Ishikawa (cell line): ENCODE measurements at regions not wholly inside any gene's neighbourhood (a gene's known extent, or its start where the extent isn't known, plus 50 kb on each side); places are given as distances from the start of the nearest gene placed in this dataset.

Experiments
- CEBPB ChIP-seq: IDR thresholded peaks from 2 replicates; pipeline ENCODE4 v1.6.1; 2012
- CREB1 ChIP-seq: IDR thresholded peaks from 2 replicates; pipeline ENCODE4 v1.6.1; 2012; ENCODE audit warnings: low read depth
- EGR1 ChIP-seq: IDR thresholded peaks from 2 replicates; pipeline ENCODE4 v1.6.1; 2012
- EP300 ChIP-seq: IDR thresholded peaks from 2 replicates; pipeline ENCODE4 v1.6.1; 2012; ENCODE audit warnings: borderline replicate concordance
- FOXM1 ChIP-seq: IDR thresholded peaks from 2 replicates; pipeline ENCODE4 v1.6.1; 2012; ENCODE audit warnings: low read depth, borderline replicate concordance
- NFIC ChIP-seq: IDR thresholded peaks from 2 replicates; pipeline ENCODE4 v1.6.1; 2012
- RAD21 ChIP-seq: IDR thresholded peaks from 2 replicates; pipeline ENCODE4 v1.6.1; 2012; ENCODE audit warnings: low read depth
- REST ChIP-seq: IDR thresholded peaks from 2 replicates; pipeline ENCODE4 v1.6.1; 2012; ENCODE audit warnings: low read depth, mild to moderate bottlenecking
- TAF1 ChIP-seq: IDR thresholded peaks from 2 replicates; pipeline ENCODE4 v1.6.1; 2012; ENCODE audit warnings: low read depth, mild to moderate bottlenecking
- TCF12 ChIP-seq: IDR thresholded peaks from 2 replicates; pipeline ENCODE4 v1.6.1; 2012; ENCODE audit warnings: low read depth
- TEAD4 ChIP-seq: IDR thresholded peaks from 2 replicates; pipeline ENCODE4 v1.6.1; 2012
- YY1 ChIP-seq: IDR thresholded peaks from 2 replicates; pipeline ENCODE4 v1.6.1; 2012; ENCODE audit warnings: low read depth
- ZBTB7A ChIP-seq: IDR thresholded peaks from 2 replicates; pipeline ENCODE4 v1.6.1; 2012; ENCODE audit warnings: low read depth
- TF ChIP-seq, protein P1 (sequence below): IDR thresholded peaks from 2 replicates; pipeline ENCODE4 v1.6.1; 2012
- TF ChIP-seq, protein P2 (sequence below): IDR thresholded peaks from 2 replicates; pipeline ENCODE4 v1.6.1; 2012

DNA sequence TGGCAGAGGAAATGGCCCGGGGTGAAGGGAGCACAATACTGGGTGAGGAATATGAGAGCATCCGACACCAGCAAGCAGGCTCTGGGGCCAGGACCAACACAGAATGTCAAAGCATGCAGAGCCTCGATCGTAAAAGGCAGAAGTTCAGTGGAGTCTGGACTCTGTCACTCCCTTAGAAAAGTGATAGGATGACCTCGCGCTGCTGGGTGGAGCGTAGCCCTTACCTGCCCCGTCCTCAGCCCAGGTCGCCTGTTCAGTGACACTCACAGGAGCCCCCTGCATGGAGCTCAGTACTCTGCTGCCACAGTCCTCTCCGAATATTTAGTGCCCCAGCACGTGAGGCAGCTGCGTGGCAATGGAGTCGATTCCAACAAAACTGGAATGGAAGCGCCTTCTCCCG, 236.7 kb upstream of the MYT1L start:
- TF ChIP-seq FOXM1 = no peak
- no peak for TF ChIP-seq NFIC

GRCh38 chr2:2566396-2567323, 235.6 kb upstream of the MYT1L start:
- no peak for TF ChIP-seq TCF12
- no peak for TF ChIP-seq REST
- TF ChIP-seq, protein P1, sequence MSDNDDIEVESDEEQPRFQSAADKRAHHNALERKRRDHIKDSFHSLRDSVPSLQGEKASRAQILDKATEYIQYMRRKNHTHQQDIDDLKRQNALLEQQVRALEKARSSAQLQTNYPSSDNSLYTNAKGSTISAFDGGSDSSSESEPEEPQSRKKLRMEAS = no peak
- TF ChIP-seq NFIC = no peak
- no peak for TF ChIP-seq CEBPB
- no peak for TF ChIP-seq EGR1
- TF ChIP-seq FOXM1 = no peak
- no peak for TF ChIP-seq RAD21
- no peak for TF ChIP-seq YY1
- no peak for TF ChIP-seq TAF1
- TF ChIP-seq TEAD4 = no peak

- TF ChIP-seq EP300 (no peak), FOXM1 (no peak), ZBTB7A (no peak), TCF12 (no peak), CEBPB (no peak), CREB1 (no peak), TAF1 (no peak), RAD21 (no peak), YY1 (no peak), EGR1 (no peak), NFIC (no peak), REST (no peak), TEAD4 (no peak)
- TF ChIP-seq, protein P1 = no peak
- TF ChIP-seq, protein P2, sequence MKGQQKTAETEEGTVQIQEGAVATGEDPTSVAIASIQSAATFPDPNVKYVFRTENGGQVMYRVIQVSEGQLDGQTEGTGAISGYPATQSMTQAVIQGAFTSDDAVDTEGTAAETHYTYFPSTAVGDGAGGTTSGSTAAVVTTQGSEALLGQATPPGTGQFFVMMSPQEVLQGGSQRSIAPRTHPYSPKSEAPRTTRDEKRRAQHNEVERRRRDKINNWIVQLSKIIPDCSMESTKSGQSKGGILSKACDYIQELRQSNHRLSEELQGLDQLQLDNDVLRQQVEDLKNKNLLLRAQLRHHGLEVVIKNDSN = no peak
These were observed 234.6 kb upstream of the MYT1L start for GRCh38 chr2:2565671-2566070.

- no peak for TF ChIP-seq CEBPB
- TF ChIP-seq ZBTB7A = no peak
- TF ChIP-seq REST = no peak
- no peak for TF ChIP-seq YY1
- TF ChIP-seq FOXM1 = no peak
- no peak for TF ChIP-seq RAD21
- TF ChIP-seq EP300 = no peak
- TF ChIP-seq, protein P1 = no peak
- no peak for TF ChIP-seq NFIC
- TF ChIP-seq, protein P2 = no peak
- no peak for TF ChIP-seq TCF12
- no peak for TF ChIP-seq EGR1
These were observed 233.4 kb upstream of the MYT1L start for GRCh38 chr2:2564300-2565078.
